ENCODE measurements at regions not wholly inside any gene's neighbourhood (a gene's known extent, or its start where the extent isn't known, plus 50 kb on each side); places are given as distances from the start of the nearest gene placed in this dataset.

GRCh38 chr4:156192033-156192432, 238.4 kb upstream of the CTSO start:
- H3K27ac Mint-ChIP-seq = no peak overlapping the region
- TF ChIP-seq, protein P1, sequence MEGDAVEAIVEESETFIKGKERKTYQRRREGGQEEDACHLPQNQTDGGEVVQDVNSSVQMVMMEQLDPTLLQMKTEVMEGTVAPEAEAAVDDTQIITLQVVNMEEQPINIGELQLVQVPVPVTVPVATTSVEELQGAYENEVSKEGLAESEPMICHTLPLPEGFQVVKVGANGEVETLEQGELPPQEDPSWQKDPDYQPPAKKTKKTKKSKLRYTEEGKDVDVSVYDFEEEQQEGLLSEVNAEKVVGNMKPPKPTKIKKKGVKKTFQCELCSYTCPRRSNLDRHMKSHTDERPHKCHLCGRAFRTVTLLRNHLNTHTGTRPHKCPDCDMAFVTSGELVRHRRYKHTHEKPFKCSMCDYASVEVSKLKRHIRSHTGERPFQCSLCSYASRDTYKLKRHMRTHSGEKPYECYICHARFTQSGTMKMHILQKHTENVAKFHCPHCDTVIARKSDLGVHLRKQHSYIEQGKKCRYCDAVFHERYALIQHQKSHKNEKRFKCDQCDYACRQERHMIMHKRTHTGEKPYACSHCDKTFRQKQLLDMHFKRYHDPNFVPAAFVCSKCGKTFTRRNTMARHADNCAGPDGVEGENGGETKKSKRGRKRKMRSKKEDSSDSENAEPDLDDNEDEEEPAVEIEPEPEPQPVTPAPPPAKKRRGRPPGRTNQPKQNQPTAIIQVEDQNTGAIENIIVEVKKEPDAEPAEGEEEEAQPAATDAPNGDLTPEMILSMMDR (IDR thresholded peaks at IDR 0.05) = no peak
- no peaks in the 10 kb centered on the region for H3K4me1 Mint-ChIP-seq
- no peaks in the 10 kb centered on the region for H3K9me3 Mint-ChIP-seq
- no peak overlapping the region for H3K4me3 Mint-ChIP-seq
- no peak for ATAC-seq (ENCODE audit: low read depth)
- ChIA-PET CTCF (no interaction called here), POLR2A (no interaction called here)
- no peaks in the 10 kb centered on the region for H3K36me3 Mint-ChIP-seq (ENCODE audit: low read depth)
- H3K27me3 Mint-ChIP-seq = no peaks in the 10 kb centered on the region
- intact Hi-C loops (cut with micrococcal nuclease) = no loop called here
- no peak for DNase-seq

- Mint-ChIP-seq H3K9me3 (no peaks in the 10 kb centered on the region), H3K27me3 (no peaks in the 10 kb centered on the region), H3K27ac (no peak overlapping the region), H3K4me1 (no peaks in the 10 kb centered on the region), H3K36me3 (ENCODE audit: low read depth) (no peaks in the 10 kb centered on the region), H3K4me3 (no peak overlapping the region)
- TF ChIP-seq, protein P1 (IDR thresholded peaks at IDR 0.05) = no peak
- no peak for DNase-seq
- CTCF ChIA-PET = no interaction called here
- intact Hi-C loops (cut with micrococcal nuclease) = no loop called here
- no peak for ATAC-seq (ENCODE audit: low read depth)
- POLR2A ChIA-PET = no interaction called here
These were observed 237.5 kb upstream of the CTSO start for GRCh38 chr4:156191044-156191781.

- no peaks in the 10 kb centered on the region for H3K27me3 Mint-ChIP-seq
- DNase-seq (no peak), ATAC-seq (ENCODE audit: low read depth) (no peak)
- ChIA-PET CTCF (no interaction called here), POLR2A (no interaction called here)
- no peak overlapping the region for H3K4me3 Mint-ChIP-seq
- H3K9me3 Mint-ChIP-seq = no peaks in the 10 kb centered on the region
- TF ChIP-seq, protein P1 (IDR thresholded peaks at IDR 0.05) = no peak
- H3K4me1 Mint-ChIP-seq = no peaks in the 10 kb centered on the region
- H3K27ac Mint-ChIP-seq = no peak overlapping the region
- no peaks in the 10 kb centered on the region for H3K36me3 Mint-ChIP-seq (ENCODE audit: low read depth)
- intact Hi-C loops (cut with micrococcal nuclease) = no loop called here
These were observed 236.9 kb upstream of the CTSO start for GRCh38 chr4:156190615-156191014.

GRCh38 chr4:156188596-156188995, 234.9 kb upstream of the CTSO start:
- no peak for ATAC-seq (ENCODE audit: low read depth)

DNA sequence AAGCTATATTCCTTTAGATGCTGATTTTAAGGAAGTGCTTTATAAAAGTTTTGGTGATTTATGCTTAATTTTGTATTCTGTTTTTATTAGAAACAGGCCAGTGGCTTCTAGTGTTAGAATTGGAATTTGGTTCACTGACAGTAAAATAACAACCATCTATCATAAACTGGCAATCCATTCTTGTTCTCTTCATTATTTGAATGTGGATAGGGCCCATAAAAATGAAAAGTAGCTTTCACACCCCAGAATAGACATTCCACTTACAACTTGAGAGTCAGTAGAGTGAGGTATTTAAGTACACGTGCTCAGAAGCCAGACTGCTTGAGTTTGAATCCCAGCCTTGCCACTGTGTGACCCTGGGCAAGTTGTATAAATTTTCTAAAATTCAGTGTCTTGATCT, 232.4 kb upstream of the CTSO start:
- TF ChIP-seq, protein P1 (IDR thresholded peaks at IDR 0.05) = no peak
- ChIA-PET POLR2A (no interaction called here), CTCF (no interaction called here)
- no peak for ATAC-seq (ENCODE audit: low read depth)
- Mint-ChIP-seq H3K9me3 (no peaks in the 10 kb centered on the region), H3K4me1 (no peaks in the 10 kb centered on the region), H3K27ac (no peak overlapping the region), H3K4me3 (no peak overlapping the region), H3K27me3 (no peaks in the 10 kb centered on the region), H3K36me3 (ENCODE audit: low read depth) (no peaks in the 10 kb centered on the region)
- no peak for DNase-seq
- intact Hi-C loops (cut with micrococcal nuclease) = no loop called here

More at GRCh38 chr4:156188596-156188995, 234.9 kb upstream of the CTSO start:
- no peak for DNase-seq
- Mint-ChIP-seq H3K27me3 (no peaks in the 10 kb centered on the region), H3K4me3 (no peak overlapping the region), H3K36me3 (ENCODE audit: low read depth) (no peaks in the 10 kb centered on the region), H3K4me1 (no peaks in the 10 kb centered on the region), H3K9me3 (no peaks in the 10 kb centered on the region), H3K27ac (no peak overlapping the region)
- ChIA-PET CTCF (no interaction called here), POLR2A (no interaction called here)
- TF ChIP-seq, protein P1 (IDR thresholded peaks at IDR 0.05) = no peak
- intact Hi-C loops (cut with micrococcal nuclease) = no loop called here

All from activated B cell treated with CpG ODN at 0.5 μM for 24 hours (primary cell).